GM23248 (cell line): ENCODE measurements at regions not wholly inside any gene's neighbourhood (a gene's known extent, or its start where the extent isn't known, plus 50 kb on each side); places are given as distances from the start of the nearest gene placed in this dataset.

ENCODE experiments used
- EZH2 ChIP-seq: fragments of 200-600 bp; sonication (generic); IDR thresholded peaks from 2 replicates; pipeline ENCODE4 v1.6.1; 2018; ENCODE audit warnings: antibody characterized with exemption, mild to moderate bottlenecking; ENCODE audit not compliant: insufficient read depth, poor library complexity, severe bottlenecking
- EZH2phosphoT487 ChIP-seq: fragments of 200-600 bp; sonication (generic); IDR thresholded peaks from 2 replicates; pipeline ENCODE4 v1.6.1; 2018; ENCODE audit warnings: antibody characterized with exemption, moderate library complexity, mild to moderate bottlenecking, low read depth; ENCODE audit not compliant: insufficient read depth

- TF ChIP-seq EZH2 (no peak), EZH2phosphoT487 (no peak)
Measured at GRCh38 chr9:25017779-25018178, 472.1 kb upstream of the IZUMO3 start.
